Fibroblast of mammary gland (primary cell): ENCODE measurements at regions not wholly inside any gene's neighbourhood (a gene's known extent, or its start where the extent isn't known, plus 50 kb on each side); places are given as distances from the start of the nearest gene placed in this dataset.

Experiments
- DNase-seq: peaks from one replicate; pipeline ENCODE4 v3.0.0-alpha.2; 2010; ENCODE audit warnings: low read depth
- H3K4me3 ChIP-seq: 2 replicates; pipeline ENCODE4 v1.5.1; 2011; ENCODE audit warnings: low read depth, mild to moderate bottlenecking, low read length, moderate library complexity; ENCODE audit not compliant: control insufficient read depth
- TF ChIP-seq, protein P1 (sequence below): conservative IDR thresholded peaks from 2 replicates; pipeline ENCODE4 v1.5.1; 2011; ENCODE audit warnings: low read depth, low read length, inconsistent platforms; ENCODE audit not compliant: control insufficient read depth, insufficient read depth

DNA sequence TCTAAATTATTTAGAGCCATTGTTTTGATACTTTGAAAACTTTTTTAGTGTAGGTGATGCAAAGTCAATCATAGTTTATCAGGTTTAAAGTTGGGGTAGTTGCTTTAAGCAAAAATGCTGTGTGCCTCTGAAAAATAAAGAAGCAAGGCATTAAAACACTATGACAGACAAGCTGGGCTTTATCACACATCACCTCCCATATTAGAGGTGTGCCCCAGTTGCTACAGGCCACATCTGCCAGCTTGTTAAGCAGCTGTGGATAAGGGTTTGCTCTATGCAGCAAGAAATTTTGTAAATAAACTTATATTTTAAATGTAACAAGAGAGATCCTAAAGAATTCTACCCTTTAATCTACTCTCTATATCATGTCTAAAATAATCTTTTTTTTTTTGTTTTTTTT, 255.8 kb downstream of the B3GLCT start:
- no peak for DNase-seq
- H3K4me3 ChIP-seq, result no peak overlapping the region
- TF ChIP-seq, protein P1, sequence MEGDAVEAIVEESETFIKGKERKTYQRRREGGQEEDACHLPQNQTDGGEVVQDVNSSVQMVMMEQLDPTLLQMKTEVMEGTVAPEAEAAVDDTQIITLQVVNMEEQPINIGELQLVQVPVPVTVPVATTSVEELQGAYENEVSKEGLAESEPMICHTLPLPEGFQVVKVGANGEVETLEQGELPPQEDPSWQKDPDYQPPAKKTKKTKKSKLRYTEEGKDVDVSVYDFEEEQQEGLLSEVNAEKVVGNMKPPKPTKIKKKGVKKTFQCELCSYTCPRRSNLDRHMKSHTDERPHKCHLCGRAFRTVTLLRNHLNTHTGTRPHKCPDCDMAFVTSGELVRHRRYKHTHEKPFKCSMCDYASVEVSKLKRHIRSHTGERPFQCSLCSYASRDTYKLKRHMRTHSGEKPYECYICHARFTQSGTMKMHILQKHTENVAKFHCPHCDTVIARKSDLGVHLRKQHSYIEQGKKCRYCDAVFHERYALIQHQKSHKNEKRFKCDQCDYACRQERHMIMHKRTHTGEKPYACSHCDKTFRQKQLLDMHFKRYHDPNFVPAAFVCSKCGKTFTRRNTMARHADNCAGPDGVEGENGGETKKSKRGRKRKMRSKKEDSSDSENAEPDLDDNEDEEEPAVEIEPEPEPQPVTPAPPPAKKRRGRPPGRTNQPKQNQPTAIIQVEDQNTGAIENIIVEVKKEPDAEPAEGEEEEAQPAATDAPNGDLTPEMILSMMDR, result no peak

DNA sequence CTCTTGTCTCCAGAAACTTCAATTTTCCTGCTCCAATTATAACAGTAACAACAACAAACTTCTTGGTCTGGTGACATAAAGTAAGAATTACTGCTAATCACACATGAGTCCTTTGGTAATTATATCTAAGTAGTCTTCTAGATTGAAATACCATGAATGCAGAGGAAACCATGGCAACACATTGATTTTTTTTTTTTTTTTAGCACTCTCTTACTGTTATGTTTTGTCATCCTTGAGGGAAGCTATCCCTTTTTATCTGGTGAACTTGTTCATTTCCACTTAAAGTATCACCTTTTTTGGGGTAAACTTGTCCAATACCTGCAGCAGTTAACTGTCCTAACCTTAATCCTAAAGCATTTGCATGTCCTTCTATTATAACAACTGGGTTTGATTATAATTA, 256.3 kb downstream of the B3GLCT start:
- TF ChIP-seq, protein P1, result no peak
- no peak overlapping the region for H3K4me3 ChIP-seq
- no peak for DNase-seq

DNA sequence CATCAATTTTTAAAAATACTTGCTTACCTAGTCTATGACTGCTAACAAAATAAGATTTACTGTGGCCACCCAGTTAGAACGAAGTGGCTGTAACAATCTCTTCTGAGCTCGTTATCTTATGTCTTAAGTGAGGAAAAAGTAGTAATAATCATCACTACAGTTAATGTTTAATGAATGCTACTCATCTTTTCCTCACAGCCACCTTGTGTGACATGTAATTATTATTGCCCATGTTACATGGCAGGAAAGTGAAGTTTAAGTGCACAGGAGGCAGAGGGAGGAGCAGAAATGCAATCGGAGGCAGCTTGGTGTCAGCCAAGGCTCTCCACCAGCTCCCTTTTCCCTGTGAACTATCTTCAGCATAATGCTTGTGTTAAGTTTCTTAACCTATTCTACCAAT, 260.3 kb downstream of the B3GLCT start:
- H3K4me3 ChIP-seq, result no peak overlapping the region
- no peak for DNase-seq
- TF ChIP-seq, protein P1, result no peak

DNA sequence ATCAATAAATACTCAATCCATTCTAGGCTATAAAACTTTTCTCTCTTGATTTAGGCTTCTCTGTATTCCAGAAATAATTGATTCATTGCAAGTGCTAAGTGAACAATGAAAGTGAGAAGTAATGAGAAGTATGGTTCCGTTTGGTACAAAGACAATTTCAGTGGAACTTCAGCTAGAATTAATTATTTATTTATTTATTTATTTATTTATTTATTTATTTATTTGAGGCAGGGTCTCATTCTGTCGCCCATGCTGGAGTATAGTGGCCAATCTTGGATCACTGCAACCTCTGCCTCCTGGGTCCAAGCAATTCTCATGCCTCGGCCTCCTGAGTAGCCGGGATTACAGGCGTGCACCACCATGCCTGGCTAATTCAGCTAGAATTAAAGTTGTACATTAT, 262.1 kb downstream of the B3GLCT start:
- DNase-seq, result no peak
- TF ChIP-seq, protein P1, result no peak
- H3K4me3 ChIP-seq, result no peak overlapping the region

DNA sequence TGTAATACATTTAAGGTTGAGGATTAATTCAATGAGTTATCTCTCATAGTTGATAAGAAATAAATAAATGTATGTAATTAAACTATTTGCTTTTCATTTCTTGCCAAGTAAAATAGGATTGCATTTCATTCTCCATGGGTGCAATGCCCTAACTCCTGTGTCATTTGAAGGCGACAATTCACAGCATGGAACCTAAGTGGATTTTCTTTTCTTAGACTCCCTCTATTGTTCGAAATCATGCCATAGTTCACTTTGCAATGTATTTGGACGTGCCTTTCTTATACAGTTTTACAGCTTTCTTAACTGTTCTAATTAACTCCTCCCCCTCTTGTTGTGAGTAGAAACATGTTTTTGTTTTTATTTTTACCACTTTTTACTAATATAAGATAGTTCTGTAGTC, 263.0 kb downstream of the B3GLCT start:
- no peak overlapping the region for H3K4me3 ChIP-seq
- TF ChIP-seq, protein P1, result no peak
- DNase-seq, result no peak

DNA sequence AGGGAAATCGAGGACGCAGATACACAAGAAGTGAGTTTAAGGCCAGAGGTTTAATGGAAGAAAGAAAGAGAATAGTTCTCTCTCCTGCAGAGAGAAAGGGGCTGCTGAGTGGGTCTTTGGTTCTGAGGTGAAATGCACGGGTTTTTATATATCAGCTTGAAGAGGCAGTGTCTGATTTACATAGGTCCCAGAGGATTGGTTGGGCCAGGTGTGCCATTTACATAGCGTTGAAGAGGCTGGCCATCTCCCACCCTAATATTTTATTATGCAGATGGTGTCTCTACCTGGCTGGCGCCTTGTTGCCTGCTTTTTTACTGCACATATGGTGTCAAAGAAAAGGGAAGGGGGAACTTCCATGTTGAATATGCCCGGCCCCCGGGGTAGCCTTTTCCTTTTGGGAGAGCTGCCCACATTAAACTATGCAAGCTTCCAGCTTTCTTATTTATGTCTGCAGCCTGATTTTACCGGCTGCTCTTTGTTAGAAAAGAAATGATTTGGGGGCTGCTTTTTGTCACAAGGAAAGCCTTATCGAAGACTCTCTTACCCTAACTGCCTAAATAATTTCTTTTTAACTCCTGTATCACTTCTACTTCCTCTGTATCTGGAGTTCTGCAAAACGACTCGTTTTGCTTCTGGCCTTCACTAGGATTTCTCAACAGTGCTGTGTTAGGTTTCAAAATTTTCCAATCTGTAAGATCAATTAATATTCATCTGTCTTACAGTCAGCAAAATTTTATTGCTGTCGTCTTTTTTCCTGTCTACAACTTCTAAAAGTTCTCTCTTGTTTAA, 268.5 kb downstream of the B3GLCT start:
- DNase-seq, result no peak
- TF ChIP-seq, protein P1, result no peak
- no peak overlapping the region for H3K4me3 ChIP-seq
